HFF-Myc (cell line): ENCODE measurements at regions not wholly inside any gene's neighbourhood (a gene's known extent, or its start where the extent isn't known, plus 50 kb on each side); places are given as distances from the start of the nearest gene placed in this dataset.
"Not testable (repeated sequence)": the region's sequence is repeated elsewhere in the genome, so short reads cannot be mapped to it uniquely, and the experiment has no call there.

Experiments
- DNase-seq: peaks from one replicate; pipeline ENCODE4 v3.0.0-alpha.2; 2011; ENCODE audit warnings: low read depth; ENCODE audit errors: extremely low read depth
- H3K4me3 ChIP-seq: replicated peaks from 2 replicates; pipeline ENCODE4 v1.5.1; 2011; ENCODE audit warnings: low read depth, mild to moderate bottlenecking, control low read depth, low read length
- TF ChIP-seq, protein P1 (sequence below): IDR thresholded peaks from 2 replicates; pipeline ENCODE4 v1.5.1; 2012; ENCODE audit warnings: mild to moderate bottlenecking, low read depth, low read length, control low read depth; ENCODE audit errors: missing control alignments

DNA sequence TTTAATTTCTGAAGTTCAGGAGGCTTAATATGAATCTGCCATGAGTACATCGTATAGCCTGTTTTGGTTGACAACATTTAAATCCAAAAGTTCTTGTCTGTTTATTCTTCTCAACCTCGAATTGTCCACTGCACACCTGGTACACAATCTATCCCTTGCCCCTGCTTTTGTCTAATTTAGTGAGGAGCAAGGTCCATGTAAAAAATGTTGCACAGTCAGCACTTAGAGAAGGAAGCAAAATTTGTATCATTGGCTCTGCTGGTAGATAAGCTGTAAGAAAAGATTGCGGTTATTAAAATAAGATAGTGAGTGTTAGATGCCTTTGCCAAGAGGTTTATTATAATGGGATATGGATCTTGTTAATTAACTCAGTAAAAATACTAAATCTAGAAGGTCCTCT, 761.5 kb downstream of the RAPGEF2 start:
- no peak for DNase-seq
- TF ChIP-seq, protein P1, sequence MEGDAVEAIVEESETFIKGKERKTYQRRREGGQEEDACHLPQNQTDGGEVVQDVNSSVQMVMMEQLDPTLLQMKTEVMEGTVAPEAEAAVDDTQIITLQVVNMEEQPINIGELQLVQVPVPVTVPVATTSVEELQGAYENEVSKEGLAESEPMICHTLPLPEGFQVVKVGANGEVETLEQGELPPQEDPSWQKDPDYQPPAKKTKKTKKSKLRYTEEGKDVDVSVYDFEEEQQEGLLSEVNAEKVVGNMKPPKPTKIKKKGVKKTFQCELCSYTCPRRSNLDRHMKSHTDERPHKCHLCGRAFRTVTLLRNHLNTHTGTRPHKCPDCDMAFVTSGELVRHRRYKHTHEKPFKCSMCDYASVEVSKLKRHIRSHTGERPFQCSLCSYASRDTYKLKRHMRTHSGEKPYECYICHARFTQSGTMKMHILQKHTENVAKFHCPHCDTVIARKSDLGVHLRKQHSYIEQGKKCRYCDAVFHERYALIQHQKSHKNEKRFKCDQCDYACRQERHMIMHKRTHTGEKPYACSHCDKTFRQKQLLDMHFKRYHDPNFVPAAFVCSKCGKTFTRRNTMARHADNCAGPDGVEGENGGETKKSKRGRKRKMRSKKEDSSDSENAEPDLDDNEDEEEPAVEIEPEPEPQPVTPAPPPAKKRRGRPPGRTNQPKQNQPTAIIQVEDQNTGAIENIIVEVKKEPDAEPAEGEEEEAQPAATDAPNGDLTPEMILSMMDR: no peak
- H3K4me3 ChIP-seq: no peak overlapping the region

DNA sequence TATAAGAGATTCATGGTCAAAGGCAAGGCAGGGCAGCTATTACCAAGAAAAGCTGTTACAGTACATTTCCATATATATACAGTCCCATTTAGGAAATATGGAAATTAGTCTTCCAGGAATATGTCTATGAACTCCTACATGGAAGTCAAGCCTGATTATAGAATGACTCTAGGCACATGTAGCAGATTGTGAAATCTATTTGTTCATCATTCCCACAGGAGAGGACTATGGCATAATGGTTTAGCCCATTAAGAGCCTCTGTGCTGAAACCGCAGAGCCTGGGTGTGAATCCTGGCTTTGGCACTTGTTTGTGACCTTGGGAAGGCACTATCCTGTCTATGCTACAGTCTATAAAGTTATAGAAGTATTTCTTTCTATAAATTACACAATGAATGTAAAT, 764.8 kb downstream of the RAPGEF2 start:
- TF ChIP-seq, protein P1: no peak
- DNase-seq: no peak
- H3K4me3 ChIP-seq: no peak overlapping the region

DNA sequence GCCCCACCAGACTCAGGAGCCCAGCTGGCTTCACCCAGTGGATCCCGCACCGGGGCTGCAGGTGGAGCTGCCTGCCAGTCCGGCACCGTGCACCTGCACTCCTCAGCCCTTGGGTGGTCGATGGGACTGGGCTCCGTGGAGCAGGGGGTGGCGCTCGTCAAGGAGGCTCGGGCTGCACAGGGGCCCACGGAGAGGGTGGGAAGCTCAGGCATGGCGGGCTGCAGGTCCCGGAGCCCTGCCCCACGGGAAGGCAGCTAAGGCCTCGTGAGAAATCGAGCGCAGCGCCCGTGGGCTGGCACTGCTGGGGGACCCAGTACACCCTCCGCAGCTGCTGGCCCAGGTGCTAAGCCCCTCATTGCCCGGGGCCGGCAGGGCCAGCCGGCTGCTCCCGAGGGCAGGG, 766.1 kb downstream of the RAPGEF2 start:
- not testable (repeated sequence) for H3K4me3 ChIP-seq, DNase-seq

DNA sequence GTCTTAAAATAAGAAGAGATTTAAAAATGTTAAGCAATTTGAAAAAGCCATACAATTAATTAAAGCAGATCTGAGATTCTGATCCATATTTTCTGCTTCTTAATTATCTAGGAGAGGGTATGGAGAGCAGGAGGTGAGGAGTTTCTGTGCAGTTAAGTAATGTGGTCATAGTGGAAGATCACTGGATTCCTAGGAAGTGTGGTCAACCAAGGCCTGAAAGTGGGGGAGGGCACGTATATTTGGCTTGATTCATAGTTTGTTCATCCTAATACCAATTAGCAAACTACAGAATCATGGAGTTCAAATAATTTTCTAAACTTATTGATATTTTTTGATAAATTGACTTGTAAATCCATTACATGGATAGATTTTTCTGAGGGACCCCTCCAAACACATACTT, 768.3 kb downstream of the RAPGEF2 start:
- TF ChIP-seq, protein P1: no peak
- no peak for DNase-seq
- no peak overlapping the region for H3K4me3 ChIP-seq

DNA sequence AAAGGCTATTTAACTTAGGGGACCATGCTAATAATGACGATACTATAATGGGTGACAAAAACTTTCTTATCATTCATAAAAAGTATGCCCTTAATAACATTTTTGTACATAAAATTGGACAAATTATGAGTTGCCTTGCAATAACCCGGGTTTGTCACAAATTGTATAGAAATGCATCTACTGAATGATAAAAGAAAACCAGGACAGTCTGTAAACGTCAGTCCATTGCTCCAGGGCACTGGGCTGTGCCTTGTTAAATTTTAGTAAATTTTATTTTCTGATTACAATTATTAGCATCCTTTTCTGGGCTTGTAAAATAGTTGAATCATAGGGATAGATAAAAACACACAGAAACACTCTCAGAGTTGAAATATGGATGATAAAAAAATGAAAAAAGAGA, 778.3 kb downstream of the RAPGEF2 start:
- no peak for DNase-seq
- TF ChIP-seq, protein P1: no peak
- H3K4me3 ChIP-seq: no peak overlapping the region

DNA sequence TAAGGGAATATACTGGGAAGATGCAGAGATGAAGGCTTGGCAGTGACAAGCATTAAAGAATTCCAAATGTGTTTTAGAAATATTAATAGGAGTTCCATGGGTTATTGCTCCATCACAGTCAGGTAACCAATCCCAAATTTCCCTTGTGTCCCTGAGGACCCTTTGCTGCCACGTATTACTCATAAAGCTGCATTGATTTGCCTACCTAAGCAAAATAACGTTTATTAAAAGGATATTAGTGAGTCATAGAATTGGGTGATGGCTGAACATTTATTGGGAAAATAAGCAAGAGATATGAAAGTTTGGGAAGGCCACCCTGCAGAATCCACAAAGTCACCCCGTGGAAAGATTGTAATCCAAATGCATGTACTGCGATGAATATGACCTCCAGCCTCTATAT, 782.1 kb downstream of the RAPGEF2 start:
- TF ChIP-seq, protein P1: no peak
- H3K4me3 ChIP-seq: no peak overlapping the region
- no peak for DNase-seq

DNA sequence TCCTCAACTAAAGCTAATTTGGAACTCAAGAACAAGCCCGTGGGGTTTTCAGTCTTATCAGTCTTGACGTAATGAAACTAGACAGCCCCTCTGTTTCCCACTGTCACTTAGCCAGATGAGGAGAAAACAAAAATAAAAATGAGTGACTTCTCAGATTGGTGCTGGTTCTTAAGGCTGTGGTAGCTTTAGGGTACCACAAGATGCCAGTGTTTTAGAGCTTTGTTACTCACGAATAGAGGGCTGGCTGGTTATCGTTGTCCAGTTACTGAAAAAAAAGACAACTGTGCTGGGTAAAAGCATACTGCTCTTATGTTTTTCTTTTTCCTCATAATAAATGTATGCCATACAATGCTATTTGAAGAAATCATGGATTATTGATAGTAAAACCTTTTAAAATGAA, 796.7 kb downstream of the RAPGEF2 start:
- no peak for DNase-seq
- TF ChIP-seq, protein P1: no peak
- no peak overlapping the region for H3K4me3 ChIP-seq
